GM19463 (cell line): ENCODE measurements at regions not wholly inside any gene's neighbourhood (a gene's known extent, or its start where the extent isn't known, plus 50 kb on each side); places are given as distances from the start of the nearest gene placed in this dataset.

Experiments used
- ATAC-seq: cut with Tn5 transposase; IDR thresholded peaks from one replicate; pipeline ENCODE4 v1.9.1; 2021; ENCODE audit warnings: mild to moderate bottlenecking, moderate library complexity; ENCODE audit not compliant: unreplicated experiment

GRCh38 chr9:106403081-106403480 lies 459.9 kb upstream of the ZNF462 start:
- ATAC-seq: no peak

- ATAC-seq: no peak
Measured at GRCh38 chr9:106404137-106404536, 458.8 kb upstream of the ZNF462 start.

- no peak for ATAC-seq
Measured at GRCh38 chr9:106405871-106406435, 457.0 kb upstream of the ZNF462 start.

GRCh38 chr9:106414042-106414441 lies 448.9 kb upstream of the ZNF462 start:
- no peak for ATAC-seq

- ATAC-seq: peak; percentile 30
Measured at GRCh38 chr9:106417685-106418084, 445.3 kb upstream of the ZNF462 start.

GRCh38 chr9:106419829-106420228 lies 443.1 kb upstream of the ZNF462 start:
- ATAC-seq: no peak

- peak; percentile 71 for ATAC-seq
Measured at GRCh38 chr9:106420511-106420944, 442.4 kb upstream of the ZNF462 start.

- peak; percentile 48 for ATAC-seq
Measured at GRCh38 chr9:106421772-106422171, 441.2 kb upstream of the ZNF462 start.

- ATAC-seq: no peak
Measured at GRCh38 chr9:106423575-106423974, 439.4 kb upstream of the ZNF462 start.

GRCh38 chr9:106432631-106433030 lies 430.3 kb upstream of the ZNF462 start:
- ATAC-seq: no peak

GRCh38 chr9:106438928-106439327 lies 424.0 kb upstream of the ZNF462 start:
- ATAC-seq: no peak

GRCh38 chr9:106441283-106441682 lies 421.7 kb upstream of the ZNF462 start:
- ATAC-seq: no peak

GRCh38 chr9:106443520-106443919 lies 419.4 kb upstream of the ZNF462 start:
- ATAC-seq: no peak

GRCh38 chr9:106445107-106445506 lies 417.9 kb upstream of the ZNF462 start:
- no peak for ATAC-seq

- no peak for ATAC-seq
Measured at GRCh38 chr9:106449336-106449927, 413.5 kb upstream of the ZNF462 start.

GRCh38 chr9:106450549-106450948 lies 412.4 kb upstream of the ZNF462 start:
- no peak for ATAC-seq

GRCh38 chr9:106451223-106451622 lies 411.7 kb upstream of the ZNF462 start:
- ATAC-seq: no peak

- ATAC-seq: no peak
Measured at GRCh38 chr9:106456581-106456980, 406.4 kb upstream of the ZNF462 start.

- ATAC-seq: no peak
Measured at GRCh38 chr9:106467113-106467864, 395.7 kb upstream of the ZNF462 start.

- no peak for ATAC-seq
Measured at GRCh38 chr9:106467865-106468164, 395.2 kb upstream of the ZNF462 start.

- ATAC-seq: peak; percentile 84
Measured at GRCh38 chr9:106468431-106468830, 394.5 kb upstream of the ZNF462 start.

GRCh38 chr9:106478312-106478711 lies 384.7 kb upstream of the ZNF462 start:
- ATAC-seq: no peak
